ENCODE measurements at regions not wholly inside any gene's neighbourhood (a gene's known extent, or its start where the extent isn't known, plus 50 kb on each side); places are given as distances from the start of the nearest gene placed in this dataset.

GRCh38 chr14:21991130-21991529 lies 317.5 kb upstream of the OR4E1 start:
- TF ChIP-seq REST (IDR thresholded peaks at IDR 0.05; ENCODE audit: insufficient replicate concordance, low read depth) (no peak), CTCF (IDR thresholded peaks at IDR 0.05; ENCODE audit: insufficient read depth, low read length) (no peak), GABPA (IDR thresholded peaks at IDR 0.05; ENCODE audit: low read depth) (no peak), SPI1 (IDR thresholded peaks at IDR 0.05; ENCODE audit: borderline replicate concordance, low read depth) (no peak), POLR2AphosphoS5 (IDR thresholded peaks at IDR 0.05; ENCODE audit: low read depth) (no peak)
- Histone ChIP-seq H3K4me3 (replicated peaks; ENCODE audit: insufficient read depth, low read length) (no peak overlapping the region), H3K27ac (replicated peaks) (no peak overlapping the region), H3K27me3 (ENCODE audit: insufficient read depth, poor library complexity, severe bottlenecking) (peaks cover 3% of the 10 kb centered on the region)
- DNase-seq (ENCODE audit: low read depth in 1 of 2, low spot score in 1 of 2) = no peak

GRCh38 chr14:21990116-21990515 lies 316.5 kb upstream of the OR4E1 start:
- DNase-seq (ENCODE audit: low read depth in 1 of 2, low spot score in 1 of 2) = no peak
- Histone ChIP-seq H3K27ac (replicated peaks) (no peak overlapping the region), H3K27me3 (ENCODE audit: insufficient read depth, poor library complexity, severe bottlenecking) (peaks cover 1% of the 10 kb centered on the region), H3K4me3 (replicated peaks; ENCODE audit: insufficient read depth, low read length) (no peak overlapping the region)
- TF ChIP-seq SPI1 (IDR thresholded peaks at IDR 0.05; ENCODE audit: borderline replicate concordance, low read depth) = no peak
- no peak for TF ChIP-seq REST (IDR thresholded peaks at IDR 0.05; ENCODE audit: insufficient replicate concordance, low read depth)
- no peak for TF ChIP-seq GABPA (IDR thresholded peaks at IDR 0.05; ENCODE audit: low read depth)
- peak; percentile 32 for TF ChIP-seq CTCF (IDR thresholded peaks at IDR 0.05; ENCODE audit: insufficient read depth, low read length)
- TF ChIP-seq POLR2AphosphoS5 (IDR thresholded peaks at IDR 0.05; ENCODE audit: low read depth) = no peak

- no peak for DNase-seq (ENCODE audit: low read depth in 1 of 2, low spot score in 1 of 2)
- Histone ChIP-seq H3K27me3 (ENCODE audit: insufficient read depth, poor library complexity, severe bottlenecking) (peaks cover 2% of the 10 kb centered on the region), H3K4me3 (replicated peaks; ENCODE audit: insufficient read depth, low read length) (no peak overlapping the region), H3K27ac (replicated peaks) (no peak overlapping the region)
- no peak for TF ChIP-seq REST (IDR thresholded peaks at IDR 0.05; ENCODE audit: insufficient replicate concordance, low read depth)
- TF ChIP-seq SPI1 (IDR thresholded peaks at IDR 0.05; ENCODE audit: borderline replicate concordance, low read depth) = no peak
- TF ChIP-seq GABPA (IDR thresholded peaks at IDR 0.05; ENCODE audit: low read depth) = no peak
- no peak for TF ChIP-seq CTCF (IDR thresholded peaks at IDR 0.05; ENCODE audit: insufficient read depth, low read length)
- TF ChIP-seq POLR2AphosphoS5 (IDR thresholded peaks at IDR 0.05; ENCODE audit: low read depth) = no peak
Observed at GRCh38 chr14:21989090-21989489, 315.5 kb upstream of the OR4E1 start.
